ENCODE measurements at regions not wholly inside any gene's neighbourhood (a gene's known extent, or its start where the extent isn't known, plus 50 kb on each side); places are given as distances from the start of the nearest gene placed in this dataset.

- TF ChIP-seq CTCF (conservative IDR thresholded peaks at IDR 0.05) (no peak), ZFX (IDR thresholded peaks at IDR 0.05) (no peak)
Measured at GRCh38 chrX:88940904-88941303, 193.9 kb downstream of the CPXCR1 start.
